ENCODE measurements at regions not wholly inside any gene's neighbourhood (a gene's known extent, or its start where the extent isn't known, plus 50 kb on each side); places are given as distances from the start of the nearest gene placed in this dataset.

- peaks cover 14% of the 10 kb centered on the region for H3K36me3 Mint-ChIP-seq
- H3K27me3 Mint-ChIP-seq = no peaks in the 10 kb centered on the region
- no peaks in the 10 kb centered on the region for H3K9me3 Mint-ChIP-seq
- H3K4me1 Mint-ChIP-seq = peaks cover 43% of the 10 kb centered on the region
- no peak overlapping the region for H3K27ac Mint-ChIP-seq
- no peak overlapping the region for H3K4me3 Mint-ChIP-seq
- no peak for ATAC-seq
These were observed 49.7 kb downstream of the KLF12 start for GRCh38 chr13:74084375-74084935.

- peaks cover 23% of the 10 kb centered on the region for H3K36me3 Mint-ChIP-seq
These were observed 51.5 kb downstream of the KLF12 start for GRCh38 chr13:74082741-74083160.

GRCh38 chr13:74080762-74081161 is 53.4 kb downstream of the KLF12 start:
- no peak overlapping the region for H3K4me3 Mint-ChIP-seq
- H3K27ac Mint-ChIP-seq = no peak overlapping the region
- H3K27me3 Mint-ChIP-seq = no peaks in the 10 kb centered on the region
- peaks cover 23% of the 10 kb centered on the region for H3K36me3 Mint-ChIP-seq
- ATAC-seq = no peak
- peaks cover 43% of the 10 kb centered on the region for H3K4me1 Mint-ChIP-seq
- no peaks in the 10 kb centered on the region for H3K9me3 Mint-ChIP-seq

More at GRCh38 chr13:74082741-74083160, 51.5 kb downstream of the KLF12 start:
- Mint-ChIP-seq H3K9me3 (no peaks in the 10 kb centered on the region), H3K4me1 (peaks cover 37% of the 10 kb centered on the region), H3K27ac (peak overlapping the region; percentile 58), H3K4me3 (no peak overlapping the region), H3K27me3 (no peaks in the 10 kb centered on the region)
- no peak for ATAC-seq

GRCh38 chr13:74077792-74078191 is 56.4 kb downstream of the KLF12 start:
- peaks cover 25% of the 10 kb centered on the region for H3K36me3 Mint-ChIP-seq
- no peak overlapping the region for H3K4me3 Mint-ChIP-seq
- peaks cover 2% of the 10 kb centered on the region for H3K9me3 Mint-ChIP-seq
- no peak for ATAC-seq
- no peaks in the 10 kb centered on the region for H3K27me3 Mint-ChIP-seq
- peaks cover 44% of the 10 kb centered on the region for H3K4me1 Mint-ChIP-seq
- H3K27ac Mint-ChIP-seq = no peak overlapping the region

- no peak for ATAC-seq
- peaks cover 41% of the 10 kb centered on the region for H3K4me1 Mint-ChIP-seq
- H3K36me3 Mint-ChIP-seq = peaks cover 22% of the 10 kb centered on the region
- H3K4me3 Mint-ChIP-seq = no peak overlapping the region
- H3K9me3 Mint-ChIP-seq = peaks cover 2% of the 10 kb centered on the region
- H3K27ac Mint-ChIP-seq = no peak overlapping the region
- no peaks in the 10 kb centered on the region for H3K27me3 Mint-ChIP-seq
These were observed 56.8 kb downstream of the KLF12 start for GRCh38 chr13:74077375-74077774.

GRCh38 chr13:74074723-74075122 is 59.5 kb downstream of the KLF12 start:
- ATAC-seq = no peak
- Mint-ChIP-seq H3K27me3 (no peaks in the 10 kb centered on the region), H3K4me1 (peaks cover 51% of the 10 kb centered on the region), H3K27ac (no peak overlapping the region), H3K36me3 (peaks cover 15% of the 10 kb centered on the region), H3K9me3 (peaks cover 2% of the 10 kb centered on the region), H3K4me3 (no peak overlapping the region)

- no peak for ATAC-seq
- Mint-ChIP-seq H3K4me1 (peaks cover 63% of the 10 kb centered on the region), H3K27ac (no peak overlapping the region), H3K4me3 (no peak overlapping the region), H3K9me3 (peaks cover 2% of the 10 kb centered on the region), H3K36me3 (peaks cover 16% of the 10 kb centered on the region), H3K27me3 (no peaks in the 10 kb centered on the region)
These were observed 60.9 kb downstream of the KLF12 start for GRCh38 chr13:74073274-74073673.

GRCh38 chr13:74070513-74070912 is 63.7 kb downstream of the KLF12 start:
- H3K4me3 Mint-ChIP-seq = no peak overlapping the region
- peaks cover 21% of the 10 kb centered on the region for H3K36me3 Mint-ChIP-seq
- H3K27ac Mint-ChIP-seq = peak overlapping the region; percentile 34
- peaks cover 2% of the 10 kb centered on the region for H3K9me3 Mint-ChIP-seq
- H3K27me3 Mint-ChIP-seq = no peaks in the 10 kb centered on the region
- no peak for ATAC-seq
- peaks cover 56% of the 10 kb centered on the region for H3K4me1 Mint-ChIP-seq

GRCh38 chr13:74070065-74070464 is 64.1 kb downstream of the KLF12 start:
- Mint-ChIP-seq H3K4me3 (no peak overlapping the region), H3K9me3 (peaks cover 2% of the 10 kb centered on the region), H3K27me3 (no peaks in the 10 kb centered on the region), H3K4me1 (peaks cover 56% of the 10 kb centered on the region), H3K36me3 (peaks cover 22% of the 10 kb centered on the region), H3K27ac (peak overlapping the region; percentile 34)
- ATAC-seq = peak; percentile 70

- peaks cover 58% of the 10 kb centered on the region for H3K4me1 Mint-ChIP-seq
- no peaks in the 10 kb centered on the region for H3K27me3 Mint-ChIP-seq
- peaks cover 22% of the 10 kb centered on the region for H3K36me3 Mint-ChIP-seq
- no peak overlapping the region for H3K4me3 Mint-ChIP-seq
- ATAC-seq = no peak
- H3K27ac Mint-ChIP-seq = peak overlapping the region; percentile 14
- peaks cover 2% of the 10 kb centered on the region for H3K9me3 Mint-ChIP-seq
These were observed 65.7 kb downstream of the KLF12 start for GRCh38 chr13:74068471-74068870.

- Mint-ChIP-seq H3K27ac (no peak overlapping the region), H3K4me3 (no peak overlapping the region), H3K9me3 (peaks cover under 1% of the 10 kb centered on the region), H3K27me3 (no peaks in the 10 kb centered on the region), H3K4me1 (peaks cover 60% of the 10 kb centered on the region), H3K36me3 (peaks cover 18% of the 10 kb centered on the region)
- ATAC-seq = no peak
These were observed 66.4 kb downstream of the KLF12 start for GRCh38 chr13:74067818-74068217.

- no peaks in the 10 kb centered on the region for H3K9me3 Mint-ChIP-seq
- no peak for ATAC-seq
- H3K27ac Mint-ChIP-seq = no peak overlapping the region
- H3K36me3 Mint-ChIP-seq = peaks cover 17% of the 10 kb centered on the region
- no peak overlapping the region for H3K4me3 Mint-ChIP-seq
- peaks cover 67% of the 10 kb centered on the region for H3K4me1 Mint-ChIP-seq
- no peaks in the 10 kb centered on the region for H3K27me3 Mint-ChIP-seq
These were observed 67.3 kb downstream of the KLF12 start for GRCh38 chr13:74066937-74067336.

- Mint-ChIP-seq H3K4me3 (no peak overlapping the region), H3K27me3 (no peaks in the 10 kb centered on the region)
- no peak for ATAC-seq
These were observed 69.3 kb downstream of the KLF12 start for GRCh38 chr13:74064805-74065312.

GRCh38 chr13:74063533-74064100 is 70.6 kb downstream of the KLF12 start:
- peaks cover 6% of the 10 kb centered on the region for H3K9me3 Mint-ChIP-seq
- peaks cover 72% of the 10 kb centered on the region for H3K4me1 Mint-ChIP-seq
- peak overlapping the region; percentile 77 for H3K4me3 Mint-ChIP-seq
- no peaks in the 10 kb centered on the region for H3K27me3 Mint-ChIP-seq
- H3K27ac Mint-ChIP-seq = peak overlapping the region; percentile 96
- peaks cover 20% of the 10 kb centered on the region for H3K36me3 Mint-ChIP-seq
- ATAC-seq = peak; percentile 32

More at GRCh38 chr13:74064805-74065312, 69.3 kb downstream of the KLF12 start:
- Mint-ChIP-seq H3K9me3 (peaks cover 6% of the 10 kb centered on the region), H3K4me1 (peaks cover 76% of the 10 kb centered on the region), H3K36me3 (peaks cover 23% of the 10 kb centered on the region), H3K27ac (peak overlapping the region; percentile 96)

- Mint-ChIP-seq H3K4me1 (peaks cover 71% of the 10 kb centered on the region), H3K27ac (peak overlapping the region; percentile 96), H3K9me3 (peaks cover 6% of the 10 kb centered on the region), H3K27me3 (no peaks in the 10 kb centered on the region), H3K4me3 (peak overlapping the region; percentile 77), H3K36me3 (peaks cover 18% of the 10 kb centered on the region)
- peak; percentile 91 for ATAC-seq
These were observed 71.3 kb downstream of the KLF12 start for GRCh38 chr13:74062933-74063332.

Data from stimulated activated memory B cell treated with anti-CD40 and anti-IgM and Interleukin-4, amounts not matched to agents 10 μg/mL and 1 μg/mL and 100 μg/mL, for 72 hours (primary cell).